HG03457 (cell line): ENCODE measurements at regions not wholly inside any gene's neighbourhood (a gene's known extent, or its start where the extent isn't known, plus 50 kb on each side); places are given as distances from the start of the nearest gene placed in this dataset.
"Not testable (repeated sequence)": the region's sequence is repeated elsewhere in the genome, so short reads cannot be mapped to it uniquely, and the experiment has no call there.

Source experiments
- ATAC-seq: cut with Tn5 transposase; IDR thresholded peaks from one replicate; pipeline ENCODE4 v1.9.1; 2021; ENCODE audit warnings: moderate number of reproducible peaks; ENCODE audit not compliant: unreplicated experiment

DNA sequence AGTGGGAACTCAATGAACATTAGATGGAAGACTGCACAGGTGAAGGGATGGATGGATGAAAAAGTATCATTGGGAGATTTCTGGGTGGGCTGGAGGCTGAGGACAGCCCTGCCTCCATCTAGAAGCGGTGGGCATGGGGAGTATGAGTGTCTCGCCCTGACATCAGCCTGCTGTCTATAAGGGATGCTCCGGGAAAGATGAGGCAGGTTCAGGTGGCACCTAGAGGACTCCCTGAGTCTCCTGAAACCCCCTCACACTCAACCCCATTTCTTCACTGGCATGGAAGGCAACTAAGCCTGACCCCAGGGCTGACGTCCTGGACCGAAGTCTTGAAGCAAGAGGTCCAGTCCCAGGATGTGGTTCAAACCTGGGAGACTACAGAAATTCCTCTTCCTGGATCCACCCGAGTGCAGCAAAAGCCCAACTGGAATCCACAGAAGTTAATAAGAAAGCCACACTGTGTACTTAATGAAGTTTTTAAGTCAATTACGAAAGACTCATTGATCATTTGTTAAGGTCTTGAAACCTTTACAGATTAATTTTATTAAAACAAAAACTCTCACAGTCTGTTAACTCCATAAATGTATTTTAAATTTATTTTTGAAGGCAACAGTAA is 238.8 kb downstream of the EMX2 start:
- ATAC-seq = no peak

DNA sequence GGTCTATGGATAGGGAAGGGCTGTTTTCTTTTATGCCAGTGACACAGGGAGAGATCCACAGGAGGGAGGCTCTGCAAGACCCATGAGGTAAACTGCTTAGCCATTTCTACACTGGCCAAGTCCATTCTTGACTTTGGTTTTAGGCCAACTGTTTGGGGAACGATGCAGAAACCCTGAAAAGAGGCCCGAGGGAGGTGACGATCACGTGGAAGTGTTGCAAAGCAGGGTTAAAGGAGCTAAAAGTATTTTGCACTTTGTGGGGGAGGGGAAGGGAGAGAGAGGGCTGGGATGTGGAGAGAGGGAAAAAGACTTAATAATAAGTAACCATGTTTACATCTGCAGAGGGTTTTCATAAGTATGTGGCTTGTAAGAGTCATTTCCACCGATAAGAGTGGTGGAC is 239.7 kb downstream of the EMX2 start:
- no peak for ATAC-seq

DNA sequence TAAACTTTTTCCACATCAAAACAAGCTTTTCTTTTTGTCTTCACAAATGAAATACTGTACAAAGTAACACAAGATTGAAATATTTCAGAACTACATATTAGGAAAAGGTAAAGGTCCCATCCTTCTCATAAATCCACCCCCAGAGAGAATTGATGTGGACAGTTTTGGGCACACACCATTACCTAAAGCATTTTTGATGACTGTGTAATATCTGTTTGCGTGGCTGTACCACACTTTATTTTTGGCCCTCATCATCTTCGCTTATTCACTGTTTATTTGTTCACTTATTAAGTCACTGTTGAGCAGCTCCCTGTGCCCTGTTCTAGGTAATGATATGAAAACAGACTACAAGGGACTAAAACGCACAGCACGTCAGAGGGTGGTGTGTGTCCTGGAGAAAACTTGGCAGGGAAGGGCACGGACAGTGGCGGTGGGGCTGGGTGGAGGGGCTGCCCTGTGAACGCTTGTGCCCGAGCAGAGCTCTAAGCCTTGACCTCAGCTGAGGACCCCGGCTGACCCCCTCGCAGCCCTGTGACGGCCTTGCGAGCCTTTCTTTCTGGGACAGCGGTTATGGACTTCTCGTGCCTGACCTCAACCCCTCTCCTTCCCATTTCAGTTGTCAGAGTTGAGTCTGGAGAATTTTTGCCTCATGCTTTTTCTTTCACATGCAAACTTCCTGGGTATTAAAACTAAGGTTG is 241.3 kb downstream of the EMX2 start:
- no peak for ATAC-seq

DNA sequence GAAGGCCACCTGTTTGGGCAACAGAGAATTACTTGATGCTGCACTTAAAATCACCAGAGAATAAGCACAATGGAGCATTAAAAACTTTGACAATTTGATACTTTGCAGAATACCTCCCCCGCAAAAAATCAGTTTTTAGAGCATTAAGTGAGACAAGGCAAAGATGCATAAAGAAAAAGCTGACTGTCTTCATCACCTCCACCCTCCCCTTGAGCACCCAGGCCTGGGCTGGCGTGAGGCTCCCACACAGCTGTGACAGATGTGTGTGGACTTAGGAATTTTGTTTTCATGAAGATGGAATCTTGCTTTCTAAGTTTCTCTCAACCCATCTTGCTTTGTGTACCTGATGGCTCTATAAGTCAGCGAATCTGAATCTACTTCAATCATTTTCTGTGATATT is 242.2 kb downstream of the EMX2 start:
- no peak for ATAC-seq

DNA sequence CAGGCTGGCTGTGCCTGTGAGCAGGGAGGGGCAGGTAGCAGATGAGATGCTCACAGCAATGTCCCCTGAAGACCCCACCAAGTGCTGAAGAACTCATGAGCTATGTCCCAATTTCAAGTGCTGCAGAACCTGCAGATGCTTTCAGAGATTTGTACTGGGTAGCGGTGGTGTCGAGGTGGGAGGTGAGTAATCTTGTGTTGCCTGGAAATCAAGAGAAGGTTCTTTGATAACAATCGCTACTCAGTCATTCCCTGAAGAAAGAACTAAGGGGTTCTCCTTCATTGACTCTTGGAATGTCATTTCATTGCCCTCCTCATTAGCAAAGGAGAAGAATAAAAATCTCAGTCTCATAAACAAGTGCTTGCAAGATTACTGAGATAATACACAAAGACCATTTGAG is 246.4 kb downstream of the EMX2 start:
- no peak for ATAC-seq

DNA sequence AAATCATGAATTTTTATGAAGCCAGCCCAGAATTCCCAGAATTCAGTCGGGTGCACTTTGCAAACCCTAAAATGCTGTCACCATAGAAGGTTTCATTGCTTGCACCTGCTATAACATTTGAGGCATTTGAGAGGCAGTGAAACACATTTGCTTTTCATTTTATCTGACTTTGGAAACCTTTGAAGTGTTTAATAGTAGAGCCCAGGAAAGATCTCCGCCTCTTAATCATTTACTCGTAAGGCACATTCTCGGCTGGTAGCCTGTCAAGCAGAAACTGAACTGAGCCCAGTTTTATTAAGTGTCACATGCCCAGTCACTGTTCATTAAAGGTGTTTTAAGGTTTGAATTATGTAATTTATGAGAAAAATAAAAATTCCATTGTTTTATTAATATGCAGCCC is 247.6 kb downstream of the EMX2 start:
- no peak for ATAC-seq

DNA sequence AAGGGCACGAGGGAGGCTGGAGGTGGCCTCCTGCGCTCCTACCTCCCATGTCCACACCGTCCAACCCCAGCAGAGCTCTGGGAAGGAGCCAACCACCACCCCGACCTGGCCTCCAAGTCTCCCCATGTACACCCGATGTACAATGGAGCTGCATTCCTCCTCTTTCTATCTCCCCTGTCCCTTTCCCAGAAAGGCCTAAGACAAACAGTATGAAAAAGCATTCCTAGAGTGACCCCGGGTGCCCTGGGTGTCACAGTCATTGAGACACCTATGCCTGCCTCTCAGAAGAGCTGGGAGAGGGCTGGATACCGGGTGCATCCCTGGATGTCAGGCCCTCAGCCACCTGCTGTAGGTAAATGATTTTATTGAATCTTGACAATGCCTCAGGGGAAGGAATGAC is 248.1 kb downstream of the EMX2 start:
- ATAC-seq = no peak

DNA sequence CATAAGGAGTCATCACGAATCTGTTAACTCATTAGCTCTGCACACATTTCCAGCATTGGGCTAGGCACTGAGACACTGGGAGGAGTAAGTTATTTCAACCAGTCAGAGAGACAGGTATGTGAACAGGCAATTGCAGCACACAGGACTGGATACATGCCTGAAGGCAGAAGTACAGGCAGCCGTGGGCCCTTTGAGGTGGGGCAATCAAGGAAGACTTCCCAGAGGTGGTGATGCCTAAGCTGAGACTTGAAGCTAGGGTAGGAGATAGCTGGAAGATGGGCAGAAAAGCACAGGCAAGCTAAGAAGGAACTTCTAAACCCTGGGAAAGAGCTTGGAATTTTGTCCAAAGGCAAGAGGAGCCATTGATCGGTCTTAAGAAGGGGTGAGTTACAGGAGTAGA is 249.7 kb downstream of the EMX2 start:
- ATAC-seq = no peak

DNA sequence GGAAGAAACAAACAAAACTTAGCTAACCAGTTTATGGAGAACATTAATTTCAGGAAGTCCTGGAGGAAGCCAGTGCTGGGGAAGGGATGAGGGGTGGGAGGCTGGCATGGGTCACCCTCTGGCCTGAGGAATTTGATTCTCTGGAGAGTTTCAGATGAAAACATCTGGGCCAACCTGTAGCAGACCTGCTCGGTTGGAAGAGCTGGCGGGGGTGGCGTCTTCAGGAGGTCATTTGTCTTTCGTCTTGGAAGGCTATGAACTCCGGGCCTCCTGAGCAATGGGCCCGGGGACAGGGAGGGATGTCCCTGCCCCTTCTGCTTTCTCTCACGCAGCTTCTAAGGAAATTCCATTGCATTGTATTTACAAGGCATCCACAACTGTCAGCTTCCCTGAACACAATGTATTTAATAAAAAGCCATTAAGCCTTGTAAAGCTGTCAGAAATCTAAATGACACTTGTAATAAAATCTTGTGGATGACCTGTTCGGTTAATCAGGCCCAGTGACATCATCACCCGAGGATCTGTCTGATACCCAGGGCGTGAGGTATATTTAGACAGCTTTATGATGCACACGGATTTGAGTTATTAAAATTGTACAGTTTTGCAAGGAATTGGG is 250.5 kb downstream of the RAB11FIP2 start:
- no peak for ATAC-seq

DNA sequence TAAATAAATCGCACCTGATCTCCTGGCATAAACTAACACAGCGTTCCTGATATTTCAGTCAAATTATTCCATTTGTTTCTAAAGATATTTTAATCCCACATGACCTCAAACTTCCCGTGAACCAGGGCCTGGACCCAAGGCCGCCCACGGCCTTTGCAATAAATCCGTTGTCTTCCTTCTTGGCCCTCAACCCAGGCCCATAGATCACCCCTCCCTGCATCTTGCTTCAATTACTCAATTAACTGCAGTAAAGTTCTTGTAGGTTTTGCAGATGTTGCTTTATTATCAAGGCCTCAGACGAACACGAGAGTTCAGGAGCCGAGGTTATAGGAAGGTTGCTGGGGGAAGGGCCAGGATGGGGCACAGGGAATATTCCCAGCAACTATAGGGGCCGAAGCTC is 249.4 kb downstream of the RAB11FIP2 start:
- no peak for ATAC-seq

DNA sequence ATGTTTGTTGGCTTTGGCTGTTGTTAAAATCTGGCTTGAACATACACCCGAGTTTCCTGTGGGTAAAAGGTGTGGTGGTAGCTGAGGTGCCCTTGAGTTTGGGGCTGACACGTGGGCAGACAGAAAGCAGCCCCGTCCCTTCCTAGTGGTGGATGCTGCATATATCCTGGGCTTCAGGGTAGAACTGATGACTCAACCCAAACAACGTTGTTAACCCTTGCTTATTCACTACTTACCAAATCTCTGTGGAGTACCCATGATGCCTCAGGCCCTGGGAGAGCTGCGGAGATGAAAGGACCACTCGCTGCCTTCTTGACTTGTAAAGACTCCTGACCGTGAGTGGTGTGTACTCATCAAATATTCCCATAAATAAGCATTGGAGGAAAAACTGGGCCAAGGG is 245.1 kb downstream of the RAB11FIP2 start:
- no peak for ATAC-seq

DNA sequence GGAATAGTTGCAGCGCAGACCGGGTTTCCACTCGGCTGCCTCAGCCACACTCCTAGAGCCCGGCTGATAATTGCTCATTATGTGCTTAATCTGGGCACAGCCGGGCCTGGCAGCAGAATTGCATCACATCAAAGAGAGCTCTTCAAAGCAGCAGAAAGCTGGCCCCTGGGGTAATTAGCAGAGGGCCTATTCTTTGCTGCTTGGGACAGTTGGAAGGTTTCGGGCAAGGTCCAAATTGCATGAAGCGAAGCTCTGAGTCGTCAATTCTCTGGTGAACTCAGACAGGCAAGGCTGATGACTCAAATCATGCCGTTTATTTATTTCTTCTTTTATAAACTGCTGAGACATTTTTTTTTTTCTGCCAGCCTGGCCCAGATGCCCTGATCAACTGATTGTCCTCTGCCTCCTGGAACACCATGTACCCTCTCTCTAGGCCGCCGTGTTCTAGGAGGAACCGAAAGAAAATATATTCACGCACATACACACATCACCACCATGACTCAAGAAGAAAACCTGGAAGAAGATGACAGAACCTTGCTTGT is 242.2 kb downstream of the RAB11FIP2 start:
- ATAC-seq = no peak

DNA sequence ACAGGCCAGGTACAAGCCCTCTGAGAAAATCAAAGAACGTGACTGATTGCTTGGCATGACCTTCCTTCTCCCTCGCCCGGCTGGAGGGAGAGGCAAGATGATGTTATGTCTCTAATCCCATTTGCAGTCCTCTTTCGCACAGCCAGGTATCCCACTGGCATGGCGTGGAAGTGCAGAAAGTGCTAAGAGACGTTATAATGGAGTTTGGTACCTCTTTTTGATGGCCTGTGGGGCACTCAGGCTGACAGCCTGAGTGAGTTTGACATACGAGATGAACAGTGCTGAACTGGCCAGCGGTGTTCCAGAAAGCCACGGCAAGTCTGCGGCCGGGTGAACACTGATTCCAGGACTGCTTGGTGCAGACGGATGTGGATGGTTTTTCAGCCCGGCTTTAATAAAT is 241.6 kb downstream of the RAB11FIP2 start:
- ATAC-seq = no peak

DNA sequence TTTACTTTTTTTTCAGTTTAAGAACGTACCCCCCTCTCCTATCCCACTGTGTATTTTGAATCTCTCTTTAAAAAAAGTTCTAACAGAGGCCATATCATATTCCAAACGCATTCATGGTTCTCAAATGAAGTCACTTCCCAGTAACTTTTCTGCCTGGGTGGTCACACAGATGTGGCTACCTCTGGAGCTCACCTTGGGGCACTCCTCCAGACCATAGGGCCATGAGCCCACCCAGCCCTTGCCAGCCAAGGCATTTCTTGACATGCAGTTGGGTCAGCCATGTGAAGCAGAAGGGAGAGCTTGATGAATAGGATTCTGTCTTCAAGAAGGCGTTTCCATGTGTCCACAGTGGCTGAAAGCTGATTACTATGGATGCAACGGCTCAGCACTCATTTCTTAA is 239.3 kb downstream of the RAB11FIP2 start:
- no peak for ATAC-seq

DNA sequence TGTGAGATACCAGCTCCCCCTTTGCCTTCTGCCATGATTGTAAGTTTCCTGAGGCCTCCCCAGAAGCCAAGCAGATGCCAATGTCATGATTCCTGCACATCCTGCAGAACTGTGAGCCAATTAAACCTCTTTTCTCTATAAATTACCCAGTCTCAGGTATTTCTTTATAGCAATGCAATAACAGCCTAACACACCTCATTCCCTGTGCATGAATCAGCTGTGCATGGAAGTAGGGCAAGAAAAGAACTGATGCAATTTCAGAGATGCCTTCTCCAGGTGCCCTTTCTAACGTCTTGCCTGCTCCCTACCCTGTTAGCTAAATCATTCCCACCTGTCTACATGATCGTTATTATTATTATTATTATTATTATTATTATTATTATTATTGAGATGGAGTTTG is 230.9 kb downstream of the RAB11FIP2 start:
- not testable (repeated sequence) for ATAC-seq

DNA sequence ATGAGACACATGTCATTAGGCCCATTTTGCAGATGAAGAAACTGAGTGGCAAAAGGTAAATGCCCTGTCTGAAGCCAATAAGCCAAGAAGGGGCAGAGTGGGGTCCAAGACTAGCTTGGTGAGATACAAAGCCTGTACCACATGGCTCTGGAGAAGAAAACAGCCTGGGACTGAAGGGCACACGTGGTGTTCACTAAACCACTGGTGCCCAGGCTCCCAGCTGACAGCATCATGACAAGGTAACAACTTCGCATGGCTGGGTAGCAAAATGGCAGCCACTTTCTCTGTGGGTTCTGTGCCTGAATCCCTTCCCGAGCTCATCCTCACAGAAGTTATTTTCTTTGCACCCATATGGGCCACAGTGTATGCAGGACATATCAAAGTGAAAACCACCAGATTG is 229.6 kb downstream of the RAB11FIP2 start:
- no peak for ATAC-seq

DNA sequence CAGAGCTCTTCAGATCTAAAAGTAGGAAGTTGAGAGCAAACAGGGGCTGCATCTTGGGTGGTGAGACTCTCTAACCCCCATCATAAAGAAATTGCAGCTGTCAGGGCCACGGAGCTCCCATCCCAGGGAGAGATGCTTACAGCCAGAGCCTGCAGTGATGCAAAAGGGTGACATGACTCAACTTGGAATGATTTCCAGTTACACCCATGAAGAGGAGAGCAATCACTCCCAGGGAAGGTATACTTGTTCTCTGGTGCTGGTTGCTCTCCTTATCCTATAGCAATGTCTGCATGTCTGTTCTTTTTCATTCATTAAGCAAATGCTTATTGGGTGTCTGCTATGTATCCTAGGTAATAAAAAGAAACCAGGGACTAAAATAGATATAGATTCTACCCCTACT is 228.0 kb downstream of the RAB11FIP2 start:
- no peak for ATAC-seq

DNA sequence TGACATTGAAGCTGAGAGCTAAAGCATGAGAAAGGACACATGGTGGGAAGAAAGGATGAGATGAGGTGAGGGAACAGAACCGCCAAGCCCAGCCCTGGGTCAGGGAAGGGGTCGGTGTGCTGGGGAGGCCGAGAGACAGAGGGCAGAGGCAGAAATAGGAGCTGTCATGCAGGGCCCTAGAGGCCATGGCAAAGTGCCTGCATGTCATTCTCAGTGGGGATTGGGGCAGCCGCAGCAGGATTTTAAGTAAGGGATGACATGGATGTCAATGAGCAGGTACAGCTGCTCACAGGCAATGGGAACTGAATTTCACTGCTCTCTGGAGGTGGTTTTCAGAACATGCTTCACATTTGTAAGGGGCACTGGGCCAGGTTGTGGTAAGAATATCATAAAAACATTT is 227.4 kb downstream of the RAB11FIP2 start:
- no peak for ATAC-seq

DNA sequence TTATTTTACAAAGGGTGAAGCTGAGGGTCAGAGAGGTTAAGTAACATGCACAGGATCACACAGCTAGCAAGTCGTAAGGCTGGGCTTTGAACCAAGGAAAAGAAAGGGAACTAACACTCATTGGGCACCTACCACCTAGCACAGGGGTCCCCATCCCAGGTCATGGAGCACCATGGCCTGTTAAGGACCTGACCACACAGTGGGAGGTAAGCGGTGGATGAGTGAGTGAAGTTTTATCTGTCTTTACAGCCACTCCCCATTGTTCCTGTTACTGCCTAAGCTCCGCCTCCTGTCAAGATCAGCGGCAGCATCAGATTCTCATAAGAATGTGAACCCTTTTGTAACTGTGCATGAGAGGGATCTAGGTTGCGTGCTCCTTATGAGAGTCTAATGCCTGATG is 222.8 kb downstream of the RAB11FIP2 start:
- ATAC-seq = no peak

DNA sequence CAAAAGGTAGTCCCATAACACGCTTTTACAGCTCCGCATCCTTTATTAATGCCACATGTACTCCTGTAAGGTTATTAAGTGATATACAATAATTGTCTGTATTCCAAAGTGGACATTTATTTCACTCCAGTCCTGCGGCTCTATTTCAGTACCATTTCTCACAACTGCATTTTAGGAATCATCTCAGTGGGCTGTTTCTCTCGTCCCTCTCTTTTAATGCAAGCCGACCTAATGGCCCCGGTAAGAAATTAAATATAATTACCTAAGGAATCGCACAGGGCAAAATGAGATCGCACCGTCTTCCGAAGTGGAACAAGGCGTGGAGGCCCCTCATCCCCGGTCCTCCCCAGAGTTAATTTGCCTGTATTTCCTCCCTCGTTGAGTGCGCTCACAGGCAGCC is 216.5 kb downstream of the RAB11FIP2 start:
- ATAC-seq = no peak

DNA sequence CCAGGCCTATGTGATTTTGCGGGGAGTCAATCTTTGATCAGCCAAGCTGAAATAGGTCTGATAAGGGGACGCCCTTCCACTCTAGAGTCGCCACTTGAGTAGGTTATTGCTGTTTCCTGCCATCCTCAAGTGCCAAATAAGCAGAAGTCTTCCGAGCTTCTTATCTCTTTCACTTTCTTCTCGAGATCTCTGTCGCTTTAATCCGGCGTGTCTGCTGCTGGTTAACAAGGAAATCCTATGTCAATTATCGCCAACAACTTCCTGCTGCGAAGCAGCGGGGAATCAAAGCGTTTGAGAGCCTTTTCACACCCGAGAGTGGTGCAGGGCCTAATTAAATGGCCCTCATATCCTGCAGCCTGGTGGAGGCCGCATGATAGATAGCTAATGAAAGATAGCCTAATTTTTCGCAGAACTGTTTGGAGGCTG is 215.9 kb downstream of the RAB11FIP2 start:
- no peak for ATAC-seq
